HG03060 (cell line): ENCODE measurements at regions not wholly inside any gene's neighbourhood (a gene's known extent, or its start where the extent isn't known, plus 50 kb on each side); places are given as distances from the start of the nearest gene placed in this dataset.
"Not testable (repeated sequence)": the region's sequence is repeated elsewhere in the genome, so short reads cannot be mapped to it uniquely, and the experiment has no call there.

Source experiments
- ATAC-seq: cut with Tn5 transposase; IDR thresholded peaks from one replicate; pipeline ENCODE4 v1.9.1; 2021; ENCODE audit warnings: low read depth, moderate number of reproducible peaks; ENCODE audit not compliant: unreplicated experiment

DNA sequence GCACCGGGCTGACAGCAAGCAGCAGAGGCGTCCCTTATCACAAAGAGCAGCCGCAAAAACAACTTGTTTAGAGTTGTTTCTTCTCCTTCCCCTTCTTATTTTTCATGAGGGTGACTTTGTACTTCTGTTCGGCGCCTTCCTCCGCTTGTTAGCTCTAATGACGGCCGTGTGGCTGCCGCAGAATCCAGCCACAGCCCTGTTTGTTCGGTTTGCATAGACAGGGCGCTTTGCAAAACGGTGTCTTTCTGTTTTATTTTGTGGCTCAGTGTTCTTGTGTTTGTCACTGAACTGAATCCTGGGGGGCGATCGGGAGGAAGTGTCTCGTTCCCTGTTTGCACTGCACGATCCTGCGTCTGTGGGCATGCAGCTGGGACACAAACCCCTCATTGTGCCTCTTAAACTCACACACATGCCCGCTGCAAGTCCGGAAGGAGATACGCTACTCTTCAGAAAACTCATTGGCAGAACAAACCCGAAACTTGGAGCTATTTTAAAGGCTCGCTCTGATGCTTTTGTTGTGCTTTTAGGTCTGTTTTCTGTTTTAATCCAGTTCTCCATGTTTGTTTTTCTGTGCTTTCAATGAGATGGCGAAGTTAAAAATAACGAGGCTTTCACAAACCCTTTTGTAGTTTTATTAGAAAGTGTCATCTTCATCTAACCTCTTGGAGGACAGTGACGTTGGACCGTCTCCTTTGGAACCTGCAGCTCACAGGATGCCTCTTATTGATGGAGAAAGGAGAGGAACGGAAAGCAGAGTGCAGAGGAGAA lies 213.9 kb downstream of the IRX2 start:
- no peak for ATAC-seq

DNA sequence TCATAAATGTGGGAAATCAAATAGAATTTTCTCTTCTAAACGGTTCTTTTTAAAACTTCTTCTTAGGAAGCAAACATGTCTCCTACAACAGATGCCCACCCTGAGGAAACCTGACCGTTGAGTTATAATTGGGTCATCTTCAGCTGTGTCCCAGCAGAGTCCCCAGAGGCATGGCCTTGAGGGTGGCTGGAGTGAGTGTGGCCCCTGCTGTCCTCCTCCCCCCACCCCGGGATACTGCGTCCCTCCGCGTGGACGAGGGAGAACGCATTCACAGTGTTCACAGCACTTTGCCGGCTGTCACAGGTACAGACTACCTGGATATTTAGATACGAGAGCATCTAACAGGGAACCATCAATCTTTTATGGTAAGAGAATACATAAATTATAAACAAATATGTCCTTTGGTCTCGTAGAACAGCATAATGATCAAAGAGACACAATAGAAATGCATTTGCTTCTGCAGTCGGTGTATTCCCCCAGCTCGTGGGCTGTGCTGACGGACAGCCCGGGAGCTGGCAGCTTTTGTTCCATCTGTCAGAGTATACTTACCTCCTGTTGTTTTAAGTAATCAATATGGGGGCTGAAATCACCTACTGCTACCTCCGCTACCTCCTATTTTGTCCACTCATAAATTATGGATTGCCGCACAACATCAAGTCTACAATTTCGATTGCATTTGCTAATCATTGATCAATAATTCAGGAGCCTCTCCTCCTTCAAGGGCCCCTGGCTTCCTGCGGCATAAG lies 214.7 kb downstream of the IRX2 start:
- ATAC-seq, result no peak

DNA sequence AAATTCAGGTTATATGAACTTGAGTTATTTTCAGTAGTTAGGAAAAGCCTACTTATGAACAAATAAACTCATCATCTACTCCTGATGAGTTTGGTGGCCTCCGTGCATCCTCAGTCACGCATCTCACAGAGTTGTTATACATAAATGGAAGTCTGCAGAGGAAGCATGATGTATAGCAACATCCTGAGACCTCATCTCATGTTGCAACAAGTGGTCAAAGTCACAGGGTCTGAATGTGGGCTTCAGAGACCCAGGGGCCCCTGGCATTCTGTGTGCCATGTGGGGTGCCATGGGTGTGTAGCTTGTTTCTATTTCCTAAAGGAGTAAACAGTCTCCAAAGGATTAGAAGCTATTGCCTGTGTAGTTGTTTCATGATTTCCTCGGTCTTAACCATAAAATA lies 216.5 kb downstream of the IRX2 start:
- ATAC-seq, result no peak

DNA sequence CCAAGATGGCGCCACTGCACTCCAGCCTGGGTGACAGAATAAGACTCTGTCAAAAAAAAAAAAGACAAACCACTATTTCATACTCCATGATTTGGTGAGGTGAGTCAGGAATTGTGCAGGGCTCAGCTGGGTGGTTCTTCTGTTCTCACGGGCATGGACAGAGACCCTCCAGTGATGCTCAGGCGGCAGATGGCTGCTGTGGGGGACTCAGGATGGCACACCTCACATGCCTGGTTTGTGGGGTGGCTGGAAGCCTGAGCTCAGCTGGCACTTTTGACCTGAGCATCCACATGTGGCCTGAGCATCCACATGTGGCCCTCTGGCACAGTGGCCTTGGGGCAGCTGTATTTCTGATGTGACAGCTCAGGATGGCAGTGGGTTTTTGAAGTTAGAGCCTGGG lies 217.2 kb downstream of the IRX2 start:
- no peak for ATAC-seq

DNA sequence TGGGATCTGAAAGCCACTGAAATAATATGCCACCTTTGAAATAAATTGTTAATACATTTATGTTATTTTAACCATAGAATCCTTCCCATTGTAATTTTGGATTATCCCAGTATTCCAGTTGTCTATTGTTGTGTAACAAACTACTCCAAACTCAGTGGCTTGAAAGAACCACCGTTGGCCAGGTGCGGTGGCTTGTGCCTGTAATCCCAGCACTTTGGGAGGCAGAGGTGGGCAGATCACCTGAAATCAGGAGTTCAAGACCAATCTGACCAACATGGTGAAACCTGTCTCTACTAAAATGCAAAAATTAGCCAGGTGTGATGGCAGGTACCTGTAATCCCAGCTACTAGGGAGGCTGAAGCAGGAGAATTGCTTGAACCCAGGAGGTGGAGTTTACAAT lies 217.6 kb downstream of the IRX2 start:
- ATAC-seq, result not testable (repeated sequence)

DNA sequence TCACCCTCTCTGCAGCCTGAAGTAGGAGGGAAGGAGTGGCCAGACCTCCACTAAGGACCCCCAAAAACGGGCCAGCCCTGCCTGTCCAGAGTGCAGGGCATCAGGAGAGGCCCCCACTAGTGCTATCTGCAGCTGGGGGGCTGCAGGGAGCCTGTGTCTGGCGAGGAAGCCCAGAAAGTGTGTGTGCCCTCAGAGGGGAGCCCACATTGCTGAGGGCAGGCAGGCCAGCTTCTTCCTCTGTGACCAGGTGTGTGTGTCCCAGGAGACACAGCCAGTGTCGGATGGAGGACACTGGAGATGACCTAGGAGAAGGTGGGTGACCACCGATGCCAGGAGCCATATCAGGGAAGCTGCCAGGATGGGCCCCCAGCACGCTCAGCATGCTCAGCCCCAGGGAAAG lies 218.7 kb downstream of the IRX2 start:
- ATAC-seq, result no peak

DNA sequence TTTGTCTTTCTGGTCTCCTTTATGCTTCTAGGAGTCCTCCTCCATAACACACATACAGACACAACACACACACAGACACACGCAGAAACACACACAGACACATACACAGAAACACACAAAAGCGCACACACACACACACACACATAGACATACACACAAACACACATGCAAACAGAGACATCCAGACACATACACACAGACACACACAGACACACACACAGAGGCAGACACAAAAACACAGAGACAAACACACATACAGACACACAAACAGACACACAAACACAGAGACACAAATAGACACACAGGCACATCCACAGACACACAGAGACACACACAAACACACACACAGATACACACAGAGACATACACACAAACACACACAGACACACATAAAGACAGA lies 220.2 kb downstream of the IRX2 start:
- ATAC-seq, result no peak

DNA sequence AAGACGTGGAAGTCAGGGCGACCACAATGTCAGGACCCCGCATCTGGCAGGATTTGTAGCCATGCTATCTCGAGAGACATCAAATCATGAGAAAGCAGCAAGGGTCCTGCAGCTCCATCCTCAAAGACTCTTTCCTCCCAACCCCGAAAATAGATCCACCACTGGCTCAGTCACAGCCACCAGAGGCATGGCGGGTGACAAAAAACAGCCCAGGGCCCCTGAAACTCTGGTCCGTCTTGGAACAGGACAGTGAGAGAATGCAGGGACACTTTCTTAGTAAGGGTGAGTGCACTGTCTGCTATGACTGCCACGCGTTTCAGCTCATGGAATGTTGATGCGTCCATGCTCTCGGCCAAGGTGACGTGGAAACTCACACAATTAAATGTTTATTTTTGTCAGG lies 220.9 kb downstream of the IRX2 start:
- ATAC-seq, result no peak

DNA sequence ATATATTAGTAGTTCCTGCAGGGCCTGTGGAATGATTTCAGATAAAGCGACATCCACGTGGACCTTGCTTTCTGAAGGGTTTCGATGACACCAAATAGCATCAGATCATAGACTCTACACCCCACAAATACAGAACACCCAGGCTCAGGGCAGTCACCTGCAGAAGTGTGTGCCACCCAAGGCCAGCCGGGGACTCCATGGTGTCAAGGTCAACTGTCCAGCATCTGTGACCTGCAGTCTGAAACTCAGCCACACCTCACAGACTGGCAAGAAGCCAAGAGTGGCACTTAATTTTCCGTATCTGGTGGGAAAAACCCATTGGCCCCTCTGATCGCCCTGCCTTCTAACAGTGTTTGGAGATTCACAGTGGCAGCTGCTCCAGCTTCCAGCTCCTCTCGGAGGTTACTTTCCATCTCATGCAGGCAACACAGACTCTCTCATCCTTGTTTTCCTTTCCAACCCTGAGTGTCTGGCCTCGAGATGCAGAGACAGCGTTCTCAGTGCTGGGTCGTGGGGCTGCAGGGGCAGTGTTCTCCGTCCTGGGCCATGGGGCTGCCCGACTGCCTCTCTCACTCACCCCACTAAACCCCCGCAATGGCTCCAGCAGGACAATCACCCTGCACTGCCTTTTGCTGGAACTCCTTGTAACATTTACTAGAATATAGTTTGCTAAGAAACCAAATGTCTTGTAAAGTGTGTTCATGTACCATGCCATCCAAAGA lies 221.9 kb downstream of the IRX2 start:
- ATAC-seq, result no peak

DNA sequence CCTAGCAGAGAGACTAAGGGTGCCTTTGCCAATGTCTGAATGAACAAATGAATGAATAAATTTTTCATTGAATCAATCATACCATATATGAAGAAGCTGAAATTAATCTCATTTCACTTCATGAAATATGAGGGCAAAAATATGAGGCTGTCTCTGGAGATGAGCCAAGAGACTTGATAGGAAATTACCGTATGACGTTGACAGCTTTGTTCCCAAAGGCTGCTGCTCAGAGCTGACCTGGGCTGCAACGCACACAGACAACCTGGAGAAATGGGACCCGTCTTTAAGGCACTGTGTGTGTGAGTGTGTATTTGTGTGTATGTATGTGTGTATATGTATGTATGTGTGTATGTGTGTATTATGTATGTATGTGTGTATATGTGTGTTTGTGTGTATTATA lies 226.1 kb downstream of the IRX2 start:
- ATAC-seq, result no peak

DNA sequence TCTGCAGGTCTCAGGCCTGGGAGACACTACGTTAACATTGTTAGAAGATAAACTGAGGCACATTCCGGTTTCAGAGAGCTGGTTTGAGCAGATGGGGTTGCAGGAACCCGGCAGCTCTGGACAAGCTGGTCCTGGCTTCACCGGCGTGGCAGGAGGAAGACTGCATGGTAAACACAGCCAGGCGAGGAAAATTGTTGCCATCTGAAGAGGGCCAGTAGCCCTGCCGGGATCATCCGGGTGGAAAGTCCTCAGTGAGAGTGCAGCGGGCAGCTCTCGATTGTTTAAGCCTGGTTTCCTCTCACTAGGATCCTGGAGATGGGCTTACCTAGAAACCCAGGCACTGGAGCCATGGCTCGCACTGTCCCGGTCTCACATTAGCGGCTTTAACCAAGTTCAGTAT lies 226.9 kb downstream of the IRX2 start:
- no peak for ATAC-seq

DNA sequence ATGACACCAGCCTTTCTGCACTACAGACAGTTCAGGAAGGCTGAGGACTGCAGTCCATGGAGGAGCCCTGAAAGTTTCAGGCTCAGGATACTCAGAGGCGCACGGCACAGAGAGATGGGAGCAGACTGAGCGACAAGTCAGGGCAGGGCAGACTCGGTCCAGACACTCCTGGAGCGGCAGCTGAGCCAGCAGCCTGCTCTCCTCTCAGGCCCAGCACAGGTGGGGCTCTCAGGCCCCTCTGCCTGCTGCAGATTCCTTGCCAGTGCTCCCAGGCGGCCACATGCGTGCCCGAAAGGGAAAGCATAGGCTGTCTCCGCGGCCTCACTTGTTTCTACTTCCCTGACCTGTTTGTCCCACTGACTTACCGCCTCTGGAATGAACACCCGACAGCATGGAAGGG lies 228.3 kb downstream of the IRX2 start:
- ATAC-seq, result no peak

DNA sequence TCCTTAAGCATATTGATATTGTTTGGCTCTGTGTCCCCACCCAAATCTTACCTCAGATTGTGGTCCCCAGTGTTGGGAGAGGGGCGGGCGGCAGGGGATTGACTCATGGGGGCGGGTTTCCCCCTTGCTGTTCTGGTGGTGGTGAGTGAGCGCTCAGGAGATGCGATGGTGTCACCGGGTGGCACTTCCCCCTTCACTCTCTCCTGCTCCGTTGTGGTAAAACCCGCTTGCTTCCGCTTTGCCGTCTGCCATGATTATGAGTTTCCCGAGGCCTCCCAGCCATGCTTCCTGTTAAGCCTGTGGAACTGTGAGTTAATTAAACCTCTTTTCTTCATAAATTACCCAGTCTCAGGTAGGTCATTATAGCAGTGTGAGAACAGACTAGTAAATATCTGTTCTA lies 229.1 kb downstream of the IRX2 start:
- ATAC-seq, result no peak

DNA sequence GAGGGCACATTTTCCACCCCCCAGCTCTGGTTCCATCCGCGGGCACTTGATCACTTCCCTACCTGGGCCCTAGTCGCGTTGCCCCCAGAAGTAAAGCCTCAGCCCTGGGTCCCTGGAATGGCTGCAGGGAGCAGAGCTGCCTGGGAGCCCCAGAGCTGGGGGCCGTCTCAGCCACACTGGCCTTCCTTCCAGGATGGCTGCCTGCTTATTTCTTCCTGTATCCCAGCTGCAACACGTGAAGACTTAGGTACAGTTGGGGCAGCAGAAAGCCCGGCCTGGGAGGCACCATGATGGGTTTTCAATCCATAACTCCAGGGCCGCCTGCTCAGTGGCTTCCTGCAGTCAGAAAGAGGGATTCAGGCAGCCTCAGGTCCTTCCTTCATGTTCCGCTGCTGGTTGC lies 232.3 kb downstream of the IRX2 start:
- no peak for ATAC-seq

DNA sequence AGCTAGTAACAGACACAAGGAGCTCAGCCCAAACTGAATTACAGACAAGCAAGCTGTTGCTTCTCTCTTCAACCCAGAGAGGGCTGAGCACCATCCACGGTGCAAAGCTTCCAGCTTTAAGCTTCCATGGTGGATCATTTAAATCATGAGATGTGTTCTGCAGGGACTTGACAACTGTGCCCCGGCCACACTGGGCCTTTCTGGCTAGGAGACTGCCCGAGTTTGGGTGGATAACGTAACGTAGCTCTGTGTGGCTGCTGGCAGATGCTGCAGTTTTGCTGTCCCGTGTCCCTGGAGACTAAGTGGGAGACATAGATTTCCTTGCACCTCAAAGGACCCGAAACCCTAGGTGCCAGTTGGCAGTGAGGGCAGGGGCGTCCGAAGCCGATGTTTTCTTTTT lies 234.0 kb downstream of the IRX2 start:
- ATAC-seq, result no peak

DNA sequence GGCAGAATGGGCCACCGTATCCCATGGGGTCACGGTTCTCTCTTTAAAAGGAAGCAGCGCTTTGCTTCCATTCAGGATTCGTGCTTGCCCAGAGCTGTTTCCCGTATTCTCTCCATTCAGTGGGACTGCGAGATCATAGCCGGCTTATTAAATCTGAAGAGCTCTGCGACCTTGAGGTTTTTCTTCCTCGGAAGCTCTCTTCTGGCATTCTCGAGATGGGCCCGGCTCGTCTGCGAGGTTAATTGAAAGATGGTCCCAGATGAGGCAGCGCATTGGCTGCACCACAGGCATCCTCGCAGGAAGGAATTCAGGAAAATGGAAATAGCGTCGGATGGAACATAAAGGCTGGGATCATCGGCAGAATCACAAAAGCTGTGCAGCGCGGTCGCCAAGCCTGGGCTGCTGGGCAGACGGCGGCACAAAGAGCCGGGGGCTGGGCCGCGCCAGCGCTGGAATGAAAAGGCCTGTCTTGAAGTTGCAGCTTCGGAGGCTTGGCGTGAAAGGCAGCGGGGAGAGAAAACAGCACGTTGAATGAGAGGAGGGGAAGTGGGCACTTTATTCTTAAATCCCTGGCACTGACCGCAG lies 236.2 kb downstream of the IRX2 start:
- no peak for ATAC-seq

DNA sequence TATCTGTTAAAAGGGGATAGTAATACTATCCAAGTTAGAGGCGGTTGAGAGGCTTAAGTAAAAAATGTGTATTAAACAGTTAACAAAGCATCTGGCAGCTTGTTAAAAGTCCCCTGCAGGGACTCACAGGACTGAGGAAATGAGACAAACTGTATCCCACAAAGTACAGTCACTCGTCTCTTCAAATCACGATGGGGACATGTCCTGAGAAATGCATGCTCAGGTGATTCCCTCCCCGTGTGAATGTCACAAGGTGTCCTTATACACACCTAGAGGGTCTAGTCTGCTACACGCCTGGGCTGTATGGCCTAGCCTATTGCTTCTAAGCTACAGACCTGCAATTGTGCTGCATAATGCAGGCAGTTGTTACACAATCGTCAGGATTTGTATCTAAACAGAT lies 237.0 kb downstream of the IRX2 start:
- ATAC-seq, result no peak

DNA sequence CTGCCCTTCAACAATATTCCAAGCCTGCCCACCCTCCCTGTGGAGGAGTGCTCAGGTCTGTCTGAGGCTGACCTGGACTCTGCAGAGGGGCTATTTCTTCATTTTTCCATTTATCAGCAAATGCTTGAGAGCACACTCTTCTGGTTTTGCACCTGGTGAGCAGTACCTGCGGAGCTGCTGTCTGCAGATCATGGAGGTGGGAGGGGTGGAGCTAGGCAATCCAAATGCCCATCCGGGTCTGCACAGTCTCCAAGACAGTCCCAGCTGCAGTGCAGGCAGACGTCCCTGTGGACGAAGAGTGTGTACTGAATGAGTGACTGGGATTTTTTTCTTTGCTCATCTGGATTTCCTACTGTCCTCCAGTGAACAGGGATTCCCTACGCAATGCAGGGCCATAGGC lies 239.8 kb downstream of the IRX2 start:
- no peak for ATAC-seq

DNA sequence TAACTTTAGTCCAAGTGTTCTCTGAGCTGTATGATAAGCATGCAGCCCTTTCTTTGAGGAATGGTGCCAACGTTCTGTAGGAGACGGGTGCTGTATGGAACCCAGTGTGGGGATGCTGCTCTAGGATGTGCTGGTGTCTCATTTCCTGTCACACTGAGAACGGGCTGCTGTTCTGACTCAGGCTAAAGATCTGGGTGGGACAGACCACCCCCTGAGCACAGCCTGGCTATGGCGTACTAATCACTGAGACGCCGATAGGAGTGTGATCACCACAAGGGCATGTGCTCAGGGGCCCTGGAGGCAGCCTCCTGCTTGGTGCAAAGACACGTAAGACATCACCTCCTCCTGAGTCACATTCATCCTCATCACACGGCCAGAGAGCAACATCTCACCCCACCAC lies 240.4 kb downstream of the IRX2 start:
- ATAC-seq, result no peak

DNA sequence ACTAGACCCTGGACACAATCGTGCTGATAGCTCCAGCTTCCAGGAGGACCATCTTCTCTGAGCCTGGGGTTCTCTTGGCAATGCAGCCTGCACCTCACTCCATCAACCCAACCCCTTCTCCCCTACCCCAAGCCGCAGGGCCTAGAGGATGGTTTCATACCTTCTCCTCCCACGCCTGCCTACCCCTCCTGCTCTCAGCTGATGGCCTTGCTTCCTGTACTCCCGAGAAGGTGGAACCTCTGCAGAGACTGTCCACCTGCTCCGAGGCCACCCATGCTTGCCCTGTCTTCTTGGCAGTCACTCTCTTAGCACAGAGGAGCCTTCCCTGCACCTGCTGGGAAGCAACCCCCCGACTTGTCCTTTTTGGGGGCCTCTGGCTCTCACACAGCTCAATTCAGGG lies 241.9 kb downstream of the IRX2 start:
- ATAC-seq, result no peak

DNA sequence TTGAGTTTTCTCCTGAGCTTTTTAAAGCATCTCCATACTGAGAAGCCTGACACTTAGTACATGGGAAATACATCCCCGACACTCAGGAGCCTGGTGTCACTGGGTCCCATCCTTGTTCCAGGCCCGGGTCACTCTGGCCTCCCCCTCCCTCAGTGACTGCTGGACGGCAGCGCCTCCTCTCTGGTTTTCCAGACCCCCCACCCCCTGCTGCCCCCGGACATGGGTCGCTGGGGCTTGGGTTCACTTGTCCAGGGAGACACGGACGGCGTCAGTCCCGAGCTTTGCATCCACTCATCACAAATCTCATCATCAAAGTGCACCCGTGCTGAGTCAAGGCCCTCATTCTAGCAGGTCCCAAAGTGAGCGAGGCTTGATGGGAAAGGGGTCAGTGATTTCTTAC lies 243.0 kb downstream of the IRX2 start:
- no peak for ATAC-seq
